Suppressor macrophage (primary cell): ENCODE measurements at regions not wholly inside any gene's neighbourhood (a gene's known extent, or its start where the extent isn't known, plus 50 kb on each side); places are given as distances from the start of the nearest gene placed in this dataset.

Experiments used
- DNase-seq, 4 experiments: peaks; one replicate each; pipeline ENCODE4 v3.0.0-alpha.2; 2020 to 2022

DNA sequence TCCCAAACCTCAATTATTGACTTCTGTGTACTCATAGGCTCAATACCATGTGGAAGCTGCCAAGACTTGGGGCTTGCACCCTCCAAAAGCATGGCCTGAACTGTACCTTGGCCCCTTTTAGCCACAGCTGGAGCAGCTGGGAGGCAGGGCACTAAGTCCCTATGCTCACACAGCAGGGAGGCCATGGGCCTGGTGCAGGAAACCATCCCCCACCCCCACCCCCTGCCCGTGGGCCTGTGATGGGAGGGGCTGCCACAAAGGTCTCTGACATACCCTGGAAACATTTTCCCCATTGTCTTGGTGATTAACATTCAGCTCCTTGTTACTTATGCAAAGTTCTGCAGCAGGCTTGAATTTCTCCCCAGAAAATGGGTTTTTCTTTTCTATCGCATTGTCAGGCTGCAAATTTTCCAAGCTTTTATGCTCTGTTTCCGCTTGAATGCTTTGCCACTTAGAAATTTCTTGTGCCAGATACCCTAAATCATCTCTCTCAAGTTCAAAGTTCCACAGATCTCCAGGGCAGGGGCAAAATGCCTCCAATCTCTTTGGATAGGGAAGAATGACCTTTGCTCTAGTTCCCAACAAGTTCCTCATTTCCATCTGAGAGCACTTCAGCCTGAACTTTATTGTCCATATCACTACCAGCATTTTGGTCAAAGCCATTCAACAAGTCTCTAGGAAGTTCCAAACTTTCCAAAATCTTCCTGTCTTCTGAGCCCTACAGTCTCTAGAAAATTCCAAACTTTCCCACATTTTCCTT is 141.8 kb downstream of the AHR start:
- DNase-seq = peak in 2 of 4 experiments; percentile 5 to 19

DNA sequence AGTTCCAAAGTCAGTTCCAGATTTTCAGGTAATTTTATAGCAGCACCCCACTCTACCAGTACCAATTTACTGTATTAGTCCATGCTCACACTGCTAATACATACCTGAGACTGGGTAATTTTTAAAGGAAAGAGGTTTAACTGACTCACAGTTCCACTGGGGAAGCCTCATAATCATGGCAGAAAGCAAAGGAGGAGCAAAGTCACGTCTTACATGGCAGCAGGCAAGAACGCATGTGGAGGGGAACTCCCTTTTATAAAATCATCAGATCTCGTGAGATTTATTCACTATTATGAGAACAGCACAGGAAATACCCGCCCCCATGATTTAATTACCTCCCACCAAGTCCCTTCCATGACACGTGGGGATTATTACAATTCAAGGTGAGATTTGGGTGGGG is 142.4 kb downstream of the AHR start:
- DNase-seq = no peak

DNA sequence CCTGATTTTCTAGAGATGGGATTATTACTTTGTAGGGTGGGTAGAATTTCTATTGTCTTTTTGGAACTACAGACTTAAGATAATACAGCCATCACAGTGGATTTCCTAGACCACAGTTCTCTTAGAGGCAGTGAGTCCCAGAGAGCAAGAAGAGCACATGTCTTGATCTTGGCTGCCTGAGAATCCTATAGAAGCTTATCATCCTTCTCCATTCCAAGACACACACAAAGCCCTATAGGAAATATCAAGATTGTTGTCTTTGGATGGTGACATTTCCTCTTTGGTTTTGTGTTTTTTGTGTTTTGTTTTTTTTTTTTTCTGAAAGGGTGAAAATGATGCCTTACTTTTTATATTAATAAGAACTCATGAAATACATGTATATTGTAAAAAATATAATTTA is 143.1 kb downstream of the AHR start:
- no peak for DNase-seq

DNA sequence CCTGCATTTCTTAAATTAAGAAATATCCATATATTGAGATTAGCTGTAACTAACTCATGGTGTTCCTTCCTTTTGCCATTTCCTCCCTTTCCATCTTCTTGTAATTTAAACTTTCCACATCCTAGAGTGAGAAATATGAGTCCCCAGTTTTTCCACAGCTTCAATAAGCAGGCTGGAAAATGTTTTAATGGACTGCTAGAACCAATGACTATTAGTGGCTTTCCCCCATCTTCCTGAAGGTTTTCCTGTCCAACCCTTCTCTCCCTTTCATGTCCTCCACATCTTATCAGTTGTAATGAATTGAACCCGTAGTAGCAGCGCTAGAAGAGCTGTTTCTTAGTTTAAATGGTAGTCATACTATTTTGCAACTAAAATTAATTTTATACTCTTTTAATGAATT is 145.7 kb downstream of the AHR start:
- no peak for DNase-seq

DNA sequence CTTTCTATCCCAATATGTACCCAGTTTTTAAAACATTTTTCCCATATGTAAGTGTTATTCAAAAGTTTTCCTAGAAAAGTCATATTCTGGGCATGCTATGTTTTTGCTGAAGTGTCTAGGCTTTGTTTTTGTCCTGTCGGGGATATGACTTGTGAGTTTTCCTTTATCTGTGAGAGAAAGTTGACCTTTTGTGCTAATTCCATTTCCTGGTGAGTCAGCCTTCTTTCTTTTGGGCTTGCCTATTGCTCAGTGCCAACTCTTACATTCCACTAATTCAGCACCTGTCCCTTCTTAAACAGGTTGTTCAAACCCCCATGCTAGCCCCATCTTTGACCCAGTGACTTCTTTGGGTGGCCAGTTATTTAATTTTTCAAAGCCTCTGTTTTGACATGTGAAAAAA is 146.2 kb downstream of the AHR start:
- DNase-seq = peak in 2 of 4 experiments; percentile 10 to 20

- DNase-seq = no peak
Observed at GRCh38 chr7:17446340-17446739, 147.9 kb downstream of the AHR start.

GRCh38 chr7:17447728-17448478 is 149.5 kb downstream of the AHR start:
- DNase-seq = no peak

DNA sequence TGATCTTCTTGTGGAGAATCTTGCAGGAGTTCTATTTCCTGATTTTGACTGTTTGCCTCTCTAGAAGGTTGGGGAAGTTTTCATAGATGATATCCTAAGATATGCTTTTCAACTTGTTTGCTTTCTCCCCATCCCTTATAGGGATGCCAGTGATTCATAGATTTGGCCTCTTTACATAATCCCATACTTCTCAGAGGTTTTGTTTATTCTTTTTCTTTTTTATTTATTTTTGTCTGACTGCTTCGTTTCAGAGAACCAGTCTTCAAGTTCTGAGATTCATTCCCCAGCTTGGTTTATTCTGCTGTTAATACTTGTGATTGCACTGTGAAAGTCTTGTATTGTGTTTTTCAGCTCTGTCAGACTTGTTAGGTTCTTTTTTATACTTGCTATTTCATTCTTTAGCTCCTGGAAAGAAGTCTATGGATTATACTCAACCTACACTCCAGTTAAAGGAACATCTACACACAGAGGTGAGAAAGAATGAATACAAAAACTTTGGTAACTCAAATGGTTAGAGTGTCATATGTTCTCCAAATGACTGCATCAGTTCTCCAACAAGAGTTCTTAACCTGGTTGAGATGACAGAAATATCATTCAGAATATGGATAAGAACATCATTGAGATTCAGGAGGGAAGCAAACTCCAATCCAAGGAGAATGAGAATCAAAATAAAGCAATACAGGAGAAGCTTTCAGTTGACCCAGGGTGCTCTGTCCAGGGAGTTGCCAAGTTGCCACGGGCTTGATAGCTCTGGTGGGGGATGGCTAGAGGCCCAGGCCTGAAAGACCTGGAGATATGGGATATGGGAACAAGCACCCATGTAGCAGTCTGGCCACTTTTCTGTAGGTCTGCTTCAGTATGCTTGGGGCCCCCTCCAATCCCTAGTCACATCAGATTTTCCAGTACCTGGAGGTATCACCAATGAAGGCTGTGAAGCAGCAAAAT is 150.3 kb downstream of the AHR start:
- no peak for DNase-seq

DNA sequence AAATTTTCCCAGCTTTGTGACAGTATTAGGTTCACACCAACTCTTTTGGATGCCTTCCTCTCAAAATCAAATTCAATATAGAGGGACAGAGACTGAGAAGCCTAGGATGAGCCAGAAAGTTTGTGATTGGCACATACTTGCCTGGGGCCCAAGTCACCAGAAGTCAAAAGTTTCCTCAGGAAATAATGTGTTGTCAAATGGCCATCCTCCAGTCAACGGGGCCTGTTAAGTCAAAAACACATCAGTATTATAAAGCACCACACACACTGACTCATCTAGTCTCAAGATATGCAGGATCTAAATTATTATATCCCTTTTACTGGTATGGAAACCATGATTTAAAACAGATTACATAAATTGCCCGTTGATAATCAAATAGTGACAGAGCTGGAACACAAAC is 158.1 kb downstream of the AHR start:
- DNase-seq = no peak

DNA sequence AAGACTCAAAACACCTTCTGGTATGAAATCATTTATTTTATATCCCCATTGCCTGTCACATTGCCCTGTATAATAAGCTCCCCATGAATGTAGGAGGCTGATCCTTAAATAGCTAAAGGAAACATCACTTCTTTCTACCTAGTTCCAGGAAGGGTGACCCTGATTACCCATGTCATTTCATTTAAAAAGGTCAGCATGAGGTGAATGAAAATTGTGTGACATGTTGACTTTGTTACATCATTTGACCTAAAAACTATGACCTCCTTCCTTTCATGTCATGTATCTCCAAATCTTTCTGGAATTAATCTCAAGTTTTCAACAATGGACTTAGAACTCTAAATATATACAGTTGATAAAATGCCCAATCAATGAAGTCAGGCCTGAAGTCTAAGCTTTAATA is 161.5 kb downstream of the AHR start:
- DNase-seq = no peak

DNA sequence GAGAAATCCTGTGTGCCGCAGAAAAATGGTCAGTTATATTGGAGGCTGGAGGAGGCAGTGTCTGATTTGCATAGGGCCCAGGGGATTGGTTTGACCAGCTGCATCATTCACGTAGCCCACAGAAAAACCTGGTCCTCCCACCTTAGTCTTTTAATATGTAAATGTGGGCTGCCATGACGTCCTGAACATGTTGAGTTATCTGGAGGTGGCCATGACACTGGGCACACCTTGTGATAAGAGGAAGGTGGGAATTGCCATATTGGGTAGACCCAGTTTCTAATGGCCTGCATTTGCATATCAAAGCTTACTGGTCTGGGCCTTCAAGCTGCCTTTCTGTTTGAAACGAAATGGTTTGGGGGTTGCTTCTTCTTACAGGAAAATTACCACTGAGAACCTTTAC is 162.2 kb downstream of the AHR start:
- no peak for DNase-seq

- no peak for DNase-seq
Observed at GRCh38 chr7:17462131-17462631, 163.7 kb downstream of the AHR start.

DNA sequence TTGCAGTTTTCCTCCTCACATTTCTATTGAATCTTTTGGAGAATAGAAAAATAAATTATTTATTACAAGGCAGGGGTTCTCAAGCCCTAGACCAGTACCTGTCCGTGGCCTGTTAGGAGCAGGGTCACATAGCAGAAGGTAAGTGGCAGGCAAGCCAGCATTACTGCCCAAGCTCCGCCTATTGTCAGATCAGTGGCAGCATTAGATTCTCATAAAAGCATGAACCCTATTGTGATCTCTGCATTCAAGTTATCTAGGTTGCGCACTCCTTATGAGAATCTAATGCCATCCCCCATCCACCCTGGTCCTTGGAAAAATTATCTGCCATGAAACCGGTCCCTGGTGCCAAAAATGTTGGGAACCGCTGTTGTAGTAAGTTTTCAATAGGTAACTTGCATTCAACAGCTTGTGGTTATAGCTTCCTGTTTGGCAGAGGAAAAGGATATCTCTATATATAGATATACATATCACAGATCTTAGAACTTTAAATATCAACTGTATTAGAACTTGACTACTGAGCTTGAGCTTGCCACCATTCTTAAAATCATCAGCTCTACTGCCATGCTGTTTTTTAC is 165.1 kb downstream of the AHR start:
- DNase-seq = peak in 1 of 4 experiments; percentile 14

- peak; percentile 2 to 57 (median 26) for DNase-seq
Observed at GRCh38 chr7:17466216-17466615, 167.8 kb downstream of the AHR start.

GRCh38 chr7:17467386-17467945 is 169.0 kb downstream of the AHR start:
- peak in 3 of 4 experiments; percentile 17 to 65 (median 44) for DNase-seq

DNA sequence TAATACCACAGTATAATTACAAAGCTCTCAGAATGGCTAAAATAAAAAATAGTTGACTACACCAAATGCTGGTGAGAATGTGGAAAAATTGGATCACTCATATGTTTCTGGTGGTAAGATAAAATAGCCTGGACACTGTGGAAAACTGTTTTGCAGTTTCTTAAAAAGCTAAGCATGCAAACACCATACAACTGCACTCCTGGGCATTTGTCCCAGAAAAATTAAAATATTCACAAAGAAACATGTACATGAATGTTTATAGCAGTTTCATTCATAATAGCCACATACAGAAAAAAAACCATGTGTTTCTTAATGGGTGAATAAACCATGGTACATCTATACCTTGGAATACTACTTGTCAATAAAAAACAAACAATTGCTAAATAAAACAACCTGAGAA is 172.9 kb downstream of the AHR start:
- DNase-seq = no peak

GRCh38 chr7:17472518-17472917 is 174.1 kb downstream of the AHR start:
- DNase-seq = no peak

DNA sequence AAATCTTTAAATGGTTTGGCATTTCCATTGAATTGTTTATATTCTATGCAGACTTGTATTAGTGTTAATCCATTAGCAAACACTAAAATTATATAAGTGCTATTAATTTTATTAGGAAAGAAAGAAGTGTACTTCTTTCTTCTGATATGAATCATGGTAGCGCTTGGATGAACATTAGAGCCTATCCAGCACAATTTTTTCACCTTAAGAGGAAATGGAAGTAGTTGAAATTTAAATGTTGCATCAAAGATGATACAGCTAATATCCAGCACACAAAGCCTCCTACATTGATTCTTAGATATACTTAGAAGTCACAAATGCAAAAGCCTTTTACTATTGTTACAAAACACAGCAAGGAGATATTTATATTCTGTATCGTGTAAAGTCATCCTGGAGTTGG is 174.5 kb downstream of the AHR start:
- peak in 2 of 4 experiments; percentile 2 to 8 for DNase-seq

- no peak for DNase-seq
Observed at GRCh38 chr7:17474724-17475344, 176.4 kb downstream of the AHR start.

DNA sequence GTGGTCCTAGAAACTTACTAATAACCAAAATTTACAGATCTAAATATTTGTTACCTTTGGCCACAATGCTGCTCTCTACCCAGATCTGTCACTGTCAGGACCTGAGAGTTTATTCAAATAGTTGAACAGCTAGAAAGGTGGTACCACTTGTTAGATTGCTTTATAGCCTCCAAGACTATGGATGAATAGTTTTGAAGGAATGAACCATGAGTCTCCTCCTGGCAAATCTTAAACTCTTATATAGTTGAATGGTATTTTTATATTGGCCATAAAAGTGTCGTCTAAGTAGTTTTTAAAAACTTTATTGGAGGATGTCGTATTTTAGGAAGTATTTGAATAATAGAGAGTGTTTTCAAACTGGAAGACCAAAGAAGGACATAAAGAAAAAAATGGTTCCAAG is 178.7 kb downstream of the AHR start:
- no peak for DNase-seq

DNA sequence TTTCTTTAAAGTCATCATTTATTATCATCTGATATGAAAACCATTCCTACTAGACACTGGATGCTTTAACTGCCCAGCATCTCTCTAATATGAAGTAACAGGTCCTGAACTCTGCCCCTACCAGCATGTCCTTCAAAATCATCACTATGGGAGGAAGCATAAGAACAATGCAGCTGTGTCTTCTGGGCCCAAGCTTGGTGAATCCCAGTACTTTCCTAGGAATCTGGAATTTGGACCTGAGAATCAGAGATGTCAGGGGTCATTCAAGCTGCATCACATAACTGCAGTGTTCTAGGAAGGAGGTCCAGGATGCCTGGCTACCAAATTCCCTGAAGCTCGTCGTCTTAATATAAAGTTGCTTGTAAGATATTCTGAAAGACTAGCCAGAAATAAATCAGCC is 182.7 kb downstream of the AHR start:
- DNase-seq = no peak

DNA sequence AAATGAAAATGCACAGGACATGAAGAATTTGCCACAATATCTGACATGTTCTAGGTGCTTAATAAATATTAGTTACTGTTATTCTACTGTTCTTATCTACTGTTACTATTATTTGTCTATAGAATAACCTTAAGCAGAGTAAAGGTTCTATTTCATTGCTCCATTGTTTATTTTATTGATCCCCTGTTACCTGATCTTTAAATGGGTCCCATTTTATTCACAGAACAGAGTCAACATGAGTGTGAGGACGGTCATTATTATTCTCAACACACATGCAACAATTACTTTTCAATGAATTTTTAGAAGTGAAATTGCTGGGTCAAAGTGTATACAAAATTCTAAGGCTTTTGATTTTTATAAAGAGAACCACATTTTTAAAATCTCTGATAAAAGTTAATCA is 186.9 kb downstream of the AHR start:
- DNase-seq = no peak
